HG03097 (cell line): ENCODE measurements at regions not wholly inside any gene's neighbourhood (a gene's known extent, or its start where the extent isn't known, plus 50 kb on each side); places are given as distances from the start of the nearest gene placed in this dataset.

Experiments used
- ATAC-seq: cut with Tn5 transposase; IDR thresholded peaks from one replicate; pipeline ENCODE4 v1.9.1; 2021; ENCODE audit not compliant: unreplicated experiment, low FRiP score

GRCh38 chr17:6020376-6021010, 49.7 kb upstream of the WSCD1 start:
- no peak for ATAC-seq
